H1 (cell line): ENCODE measurements at regions not wholly inside any gene's neighbourhood (a gene's known extent, or its start where the extent isn't known, plus 50 kb on each side); places are given as distances from the start of the nearest gene placed in this dataset.

Source experiments
- CTCF ChIA-PET: fragments of 300-600 bp; sonication (Branson Sonifier 250); formaldehyde crosslinking; loops from one replicate; lab custom pipeline; 2021; ENCODE audit not compliant: partially characterized antibody; lab: Charles Lee
- POLR2A ChIA-PET: fragments of 300-600 bp; sonication (Branson Sonifier 250); formaldehyde crosslinking; loops from one replicate; lab custom pipeline; 2021; ENCODE audit warnings: inconsistent platforms; ENCODE audit not compliant: partially characterized antibody; lab: Charles Lee
- DNase-seq, 2 experiments: peaks; one replicate each; pipeline versions ENCODE4 v3.0.0 to v3.0.0-alpha.2; 2010 to 2022; ENCODE audit warnings: low spot score in 2 of 2, low read depth in 1 of 2, mixed read lengths in 1 of 2
- FAIRE-seq: peaks from 2 replicates; lab custom pipeline; 2011; peaks lifted over from hg19 to GRCh38; lab: Jason Lieb, UNC
- H2AFZ ChIP-seq: 2 replicates; pipeline ENCODE4 v1.8.1; 2012; ENCODE audit warnings: low read length, inconsistent platforms
- H2AK5ac ChIP-seq: 2 replicates; pipeline ENCODE4 v1.6.1; 2013; ENCODE audit warnings: low read depth, low read length
- H2BK120ac ChIP-seq: replicated peaks from 2 replicates; pipeline ENCODE3; 2013; ENCODE audit warnings: low read depth, low read length, inconsistent platforms
- H2BK12ac ChIP-seq: 2 replicates; pipeline ENCODE4 v1.6.1; 2013; ENCODE audit warnings: low read depth, low read length
- H2BK15ac ChIP-seq: 2 replicates; pipeline ENCODE4 v1.6.1; 2013; ENCODE audit warnings: low read length
- H2BK20ac ChIP-seq: 2 replicates; pipeline ENCODE4 v1.6.1; 2013; ENCODE audit warnings: low read length
- H2BK5ac ChIP-seq: 2 replicates; pipeline ENCODE4 v1.6.1; 2013; ENCODE audit warnings: low read depth, low read length
- H3K14ac ChIP-seq: 2 replicates; pipeline ENCODE4 v1.6.1; 2013; ENCODE audit warnings: inconsistent platforms; ENCODE audit not compliant: insufficient read length
- H3K18ac ChIP-seq: 2 replicates; pipeline ENCODE4 v1.6.1; 2013; ENCODE audit warnings: low read length; ENCODE audit errors: extremely low read depth
- H3K23ac ChIP-seq: 2 replicates; pipeline ENCODE4 v1.6.1; 2013; ENCODE audit warnings: inconsistent platforms; ENCODE audit not compliant: insufficient read length
- H3K23me2 ChIP-seq: 2 replicates; pipeline ENCODE4 v1.6.1; 2013; ENCODE audit warnings: low read depth, low read length
- H3K27ac ChIP-seq: 2 replicates; pipeline ENCODE4 v1.6.1; 2011; ENCODE audit warnings: low read depth, low read length, inconsistent platforms
- H3K27me3 ChIP-seq, 4 experiments: replicated peaks in 1 of 4; 1 replicate in 1 of 4; 2 replicates in 3 of 4; pipeline versions ENCODE4 v1.6.1 to v1.8.1; 2011 to 2013; ENCODE audit warnings: low read length in 3 of 4, mild to moderate bottlenecking in 3 of 4, inconsistent platforms in 2 of 4, mixed read lengths in 2 of 4, moderate library complexity in 1 of 4; ENCODE audit not compliant: control insufficient read depth in 3 of 4, insufficient read depth in 3 of 4; ENCODE audit errors: extremely low read depth in 1 of 4
- H3K36me3 ChIP-seq, 4 experiments: 2 replicates each; pipeline versions ENCODE4 v1.6.1 to v1.8.1; 2011 to 2013; ENCODE audit warnings: mild to moderate bottlenecking in 4 of 4, low read length in 3 of 4, moderate library complexity in 2 of 4, control low read depth in 1 of 4, inconsistent platforms in 1 of 4; ENCODE audit not compliant: insufficient read depth in 4 of 4, control insufficient read depth in 2 of 4
- H3K4ac ChIP-seq: replicated peaks from 2 replicates; pipeline ENCODE3; 2013; ENCODE audit warnings: low read length, low read depth, mixed read lengths, inconsistent platforms; ENCODE audit not compliant: insufficient read length
- H3K4me1 ChIP-seq, 4 experiments: replicated peaks in 1 of 4; 1 replicate in 1 of 4; 2 replicates in 3 of 4; pipeline versions ENCODE4 v1.6.1 to v1.8.1; 2011 to 2013; ENCODE audit warnings: low read length in 3 of 4, inconsistent platforms in 2 of 4, mixed read lengths in 1 of 4; ENCODE audit not compliant: insufficient read depth in 4 of 4, control insufficient read depth in 3 of 4
- H3K4me2 ChIP-seq, 2 experiments: 2 replicates each; pipeline versions ENCODE4 v1.6.1 to v1.8.1; 2011 to 2013; ENCODE audit warnings: low read depth in 2 of 2, low read length in 2 of 2, control low read depth in 1 of 2, inconsistent platforms in 1 of 2, mild to moderate bottlenecking in 1 of 2; ENCODE audit not compliant: insufficient read depth in 1 of 2
- H3K4me3 ChIP-seq, 4 experiments: fragments of 200-600, 300-600 bp in 1 of 4; sonication (generic), shearing (Covaris generic), sonication (Bioruptor Twin) in 1 of 4; 2 replicates each; pipeline versions ENCODE4 v1.5.1 to v1.8.1; 2011 to 2016; ENCODE audit warnings: low read length in 4 of 4, low read depth in 3 of 4, control low read depth in 2 of 4, inconsistent platforms in 2 of 4, mild to moderate bottlenecking in 2 of 4, mixed read lengths in 1 of 4, moderate library complexity in 1 of 4; ENCODE audit not compliant: insufficient read depth in 2 of 4; ENCODE audit errors: extremely low read depth in 1 of 4
- H3K56ac ChIP-seq: replicated peaks from 2 replicates; pipeline ENCODE3; 2013; ENCODE audit warnings: low read depth, mild to moderate bottlenecking, mixed read lengths, low read length, inconsistent platforms; ENCODE audit not compliant: insufficient read length
- H3K79me1 ChIP-seq: 2 replicates; pipeline ENCODE4 v1.6.1; 2013; ENCODE audit warnings: low read depth, low read length, control low read depth
- H3K79me2 ChIP-seq, 2 experiments: 2 replicates each; pipeline versions ENCODE4 v1.6.1 to v1.8.1; 2012 to 2013; ENCODE audit warnings: low read length in 2 of 2, mild to moderate bottlenecking in 2 of 2, inconsistent platforms in 1 of 2; ENCODE audit not compliant: insufficient read depth in 2 of 2, control insufficient read depth in 1 of 2
- H3K9ac ChIP-seq, 4 experiments: replicated peaks in 1 of 4; 1 replicate in 1 of 4; 2 replicates in 3 of 4; pipeline versions ENCODE4 v1.6.1 to v1.8.1; 2011 to 2013; ENCODE audit warnings: low read depth in 3 of 4, low read length in 3 of 4, control low read depth in 2 of 4, mild to moderate bottlenecking in 2 of 4, moderate library complexity in 2 of 4, inconsistent platforms in 1 of 4; ENCODE audit errors: extremely low read depth in 1 of 4
- H3K9me3 ChIP-seq, 2 experiments: 2 replicates each; pipeline versions ENCODE4 v1.6.1 to v1.8.1; 2012 to 2013; ENCODE audit warnings: mild to moderate bottlenecking in 2 of 2, moderate library complexity in 2 of 2, control low read depth in 1 of 2, inconsistent platforms in 1 of 2, low read depth in 1 of 2, low read length in 1 of 2, mixed read lengths in 1 of 2; ENCODE audit not compliant: insufficient read depth in 2 of 2
- H4K20me1 ChIP-seq, 2 experiments: replicated peaks in 1 of 2; 2 replicates each; pipeline versions ENCODE3 to v1.8.1; 2011 to 2013; ENCODE audit warnings: inconsistent platforms in 2 of 2, low read length in 2 of 2, mild to moderate bottlenecking in 1 of 2; ENCODE audit not compliant: insufficient read depth in 2 of 2, control insufficient read depth in 1 of 2
- H4K5ac ChIP-seq: 2 replicates; pipeline ENCODE4 v1.6.1; 2013; ENCODE audit warnings: low read length, low read depth, mixed read lengths, inconsistent platforms; ENCODE audit not compliant: insufficient read length
- H4K8ac ChIP-seq: 2 replicates; pipeline ENCODE4 v1.8.0; 2013; ENCODE audit warnings: mild to moderate bottlenecking, moderate library complexity, low read length, inconsistent platforms; ENCODE audit not compliant: insufficient read depth; ENCODE audit errors: extremely low read depth
- H4K91ac ChIP-seq: replicated peaks from 2 replicates; pipeline ENCODE3; 2013; ENCODE audit warnings: low read length, mixed read lengths, inconsistent platforms; ENCODE audit not compliant: insufficient read length
- ASH2L ChIP-seq: fragments of 200-600, 300-600 bp; sonication (generic); IDR thresholded peaks from one replicate; pipeline ENCODE4 v1.7.1; 2017; ENCODE audit warnings: low read length
- BCL11A ChIP-seq, 2 experiments: IDR thresholded peaks; one replicate each; pipeline ENCODE4 v1.6.1; 2011; ENCODE audit warnings: low read depth in 2 of 2, low read length in 2 of 2, mild to moderate bottlenecking in 2 of 2
- CBX8 ChIP-seq: fragments of 300-800, 300-1000 bp; sonication (generic); IDR thresholded peaks from 2 replicates; pipeline ENCODE4 v1.7.1; 2016; ENCODE audit warnings: low read depth, low read length, borderline replicate concordance
- EP300 ChIP-seq, 2 experiments: IDR thresholded peaks; 1 replicate in 1 of 2; 2 replicates in 1 of 2; pipeline ENCODE4 v1.6.1; 2011 to 2012; ENCODE audit warnings: low read depth in 2 of 2, low read length in 2 of 2, mild to moderate bottlenecking in 2 of 2, borderline replicate concordance in 1 of 2, inconsistent platforms in 1 of 2, moderate library complexity in 1 of 2
- JUN ChIP-seq: IDR thresholded peaks from 2 replicates; pipeline ENCODE4 v1.6.1; 2011; ENCODE audit warnings: low read depth, mild to moderate bottlenecking, improper control_type of control experiment, low read length
- KDM4A ChIP-seq: IDR thresholded peaks from one replicate; pipeline ENCODE4 v1.7.1; 2012; ENCODE audit warnings: low read depth, mild to moderate bottlenecking, moderate library complexity, low read length, inconsistent platforms; ENCODE audit not compliant: severe bottlenecking
- RAD21 ChIP-seq, 2 experiments: IDR thresholded peaks in 1 of 2; conservative IDR thresholded peaks in 1 of 2; 2 replicates each; pipeline ENCODE4 v1.6.1; 2011; ENCODE audit warnings: low read depth in 2 of 2, low read length in 2 of 2, improper control_type of control experiment in 1 of 2, inconsistent platforms in 1 of 2, mild to moderate bottlenecking in 1 of 2, moderate library complexity in 1 of 2
- RFX5 ChIP-seq: IDR thresholded peaks from 2 replicates; pipeline ENCODE4 v1.6.1; 2011; ENCODE audit warnings: low read depth, low read length, improper control_type of control experiment, borderline replicate concordance
- SAP30 ChIP-seq: fragments of 300-600 bp; sonication (generic); IDR thresholded peaks from 2 replicates; pipeline ENCODE4 v1.7.1; 2012; ENCODE audit warnings: low read length, moderate library complexity, mild to moderate bottlenecking, inconsistent platforms; ENCODE audit not compliant: insufficient read depth, insufficient replicate concordance
- SP4 ChIP-seq: IDR thresholded peaks from 2 replicates; pipeline ENCODE4 v1.6.1; 2012; ENCODE audit warnings: low read length, inconsistent platforms
- SRF ChIP-seq: IDR thresholded peaks from 2 replicates; pipeline ENCODE4 v1.6.1; 2011; ENCODE audit warnings: mild to moderate bottlenecking, low read depth, low read length, moderate library complexity
- TCF12 ChIP-seq: IDR thresholded peaks from 2 replicates; pipeline ENCODE4 v1.6.1; 2011; ENCODE audit warnings: low read depth, mild to moderate bottlenecking, low read length
- YY1 ChIP-seq: IDR thresholded peaks from 2 replicates; pipeline ENCODE4 v1.6.1; 2011; ENCODE audit warnings: low read depth, mild to moderate bottlenecking, low read length
- WGBS, 2 experiments: shearing (Covaris generic) in 1 of 2; methylation state at CpG; one replicate each; pipeline versions ENCODE4 v1.1.6 to v1.1.7; 2013 to 2015; ENCODE audit warnings: low lambda C conversion rate in 2 of 2, mixed read lengths in 2 of 2, inconsistent platforms in 1 of 2, low coverage in 1 of 2, missing lambda C conversion rate in 1 of 2; ENCODE audit not compliant: insufficient replicate concordance in 2 of 2, insufficient coverage in 1 of 2, insufficient read length in 1 of 2; ENCODE audit errors: extremely low coverage in 1 of 2, missing lambda C conversion rate in 1 of 2; 5-methylcytosine and 5-hydroxymethylcytosine counted together
- TF ChIP-seq, protein P1 (sequence below): IDR thresholded peaks from 2 replicates; pipeline ENCODE4 v1.6.1; 2011; ENCODE audit warnings: low read length, improper control_type of control experiment

DNA sequence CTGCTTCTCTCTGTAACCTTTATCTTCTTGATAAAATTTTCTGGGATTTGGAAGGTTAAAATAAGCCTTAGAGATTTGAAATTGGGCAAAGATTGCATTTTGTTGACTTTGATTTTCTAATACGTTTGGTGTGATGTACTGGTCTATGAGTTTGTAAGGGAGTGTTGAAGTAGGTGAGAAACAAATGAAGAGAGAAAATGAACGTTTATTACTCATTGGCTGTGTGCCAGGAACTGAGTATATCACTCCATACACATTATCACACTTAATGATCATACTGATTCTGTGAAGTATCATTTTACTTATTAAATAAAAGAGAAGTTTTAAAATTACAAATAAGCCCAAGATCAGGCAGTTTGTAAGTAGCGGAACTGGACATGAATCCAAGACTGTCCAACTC is 795.1 kb upstream of the ZEB2 start:
- no peaks in the 10 kb centered on the region for H3K79me1 ChIP-seq
- no peak overlapping the region for H2BK20ac ChIP-seq
- WGBS, 2 experiments, result 89% methylated on average over 3 of the region's 3 CpGs; no CpG with 5 or more reads in 1 of the 2 experiments
- no peak overlapping the region for H2AK5ac ChIP-seq
- H3K23ac ChIP-seq, result no peak overlapping the region
- H3K56ac ChIP-seq, result no peak overlapping the region
- H3K4me3 ChIP-seq, result no peak overlapping the region
- no peaks in the 10 kb centered on the region for H4K20me1 ChIP-seq
- no peaks in the 10 kb centered on the region for H3K23me2 ChIP-seq
- H3K79me2 ChIP-seq, result no peaks in the 10 kb centered on the region
- no peak overlapping the region for H3K27ac ChIP-seq
- no peak overlapping the region for H3K14ac ChIP-seq
- no peak overlapping the region for H3K4ac ChIP-seq
- H3K4me2 ChIP-seq, result no peak overlapping the region
- FAIRE-seq (no peak), DNase-seq (no peak)
- no peak overlapping the region for H2BK12ac ChIP-seq
- H3K18ac ChIP-seq, result no peak overlapping the region
- POLR2A ChIA-PET, result no interaction called here
- no peak overlapping the region for H4K5ac ChIP-seq
- H4K8ac ChIP-seq, result no peak overlapping the region
- H4K91ac ChIP-seq, result no peak overlapping the region
- H3K9ac ChIP-seq, result no peak overlapping the region
- no peaks in the 10 kb centered on the region for H3K36me3 ChIP-seq
- no peaks in the 10 kb centered on the region for H3K4me1 ChIP-seq
- H2BK120ac ChIP-seq, result no peak overlapping the region
- no peaks in the 10 kb centered on the region for H3K27me3 ChIP-seq
- CTCF ChIA-PET, result no interaction called here
- H2BK15ac ChIP-seq, result no peak overlapping the region
- no peak overlapping the region for H2BK5ac ChIP-seq
- H2AFZ ChIP-seq, result no peak overlapping the region
- peaks cover 0 to 2% of the 10 kb centered on the region in 2 experiments; a peak in 1 of 4 replicates for H3K9me3 ChIP-seq
- TF ChIP-seq CBX8 (no peak), SRF (no peak), JUN (no peak), RFX5 (no peak), SP4 (no peak), BCL11A (IDR thresholded peaks at IDR 0.05; ENCODE audit: low read depth in 2 of 2, low read length in 2 of 2) (no peak), EP300 (IDR thresholded peaks at IDR 0.05; ENCODE audit: borderline replicate concordance in 1 of 2, low read depth in 2 of 2, low read length in 2 of 2) (no peak), KDM4A (no peak), RAD21 (IDR thresholded peaks at IDR 0.05 in 1 of 2, conservative IDR thresholded peaks at IDR 0.05 in 1 of 2; ENCODE audit: low read depth in 2 of 2, low read length in 2 of 2) (no peak), TCF12 (no peak), SAP30 (no peak), YY1 (no peak), ASH2L (no peak)
- TF ChIP-seq, protein P1, sequence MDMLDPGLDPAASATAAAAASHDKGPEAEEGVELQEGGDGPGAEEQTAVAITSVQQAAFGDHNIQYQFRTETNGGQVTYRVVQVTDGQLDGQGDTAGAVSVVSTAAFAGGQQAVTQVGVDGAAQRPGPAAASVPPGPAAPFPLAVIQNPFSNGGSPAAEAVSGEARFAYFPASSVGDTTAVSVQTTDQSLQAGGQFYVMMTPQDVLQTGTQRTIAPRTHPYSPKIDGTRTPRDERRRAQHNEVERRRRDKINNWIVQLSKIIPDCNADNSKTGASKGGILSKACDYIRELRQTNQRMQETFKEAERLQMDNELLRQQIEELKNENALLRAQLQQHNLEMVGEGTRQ, result no peak
